ENCODE measurements at regions not wholly inside any gene's neighbourhood (a gene's known extent, or its start where the extent isn't known, plus 50 kb on each side); places are given as distances from the start of the nearest gene placed in this dataset.
A peak's percentile ranks its signal among the peaks of the same experiment; 100 is the strongest.

GRCh38 chr20:60262967-60263603 is 304.9 kb downstream of the CDH26 start:
- TF ChIP-seq, protein P1, sequence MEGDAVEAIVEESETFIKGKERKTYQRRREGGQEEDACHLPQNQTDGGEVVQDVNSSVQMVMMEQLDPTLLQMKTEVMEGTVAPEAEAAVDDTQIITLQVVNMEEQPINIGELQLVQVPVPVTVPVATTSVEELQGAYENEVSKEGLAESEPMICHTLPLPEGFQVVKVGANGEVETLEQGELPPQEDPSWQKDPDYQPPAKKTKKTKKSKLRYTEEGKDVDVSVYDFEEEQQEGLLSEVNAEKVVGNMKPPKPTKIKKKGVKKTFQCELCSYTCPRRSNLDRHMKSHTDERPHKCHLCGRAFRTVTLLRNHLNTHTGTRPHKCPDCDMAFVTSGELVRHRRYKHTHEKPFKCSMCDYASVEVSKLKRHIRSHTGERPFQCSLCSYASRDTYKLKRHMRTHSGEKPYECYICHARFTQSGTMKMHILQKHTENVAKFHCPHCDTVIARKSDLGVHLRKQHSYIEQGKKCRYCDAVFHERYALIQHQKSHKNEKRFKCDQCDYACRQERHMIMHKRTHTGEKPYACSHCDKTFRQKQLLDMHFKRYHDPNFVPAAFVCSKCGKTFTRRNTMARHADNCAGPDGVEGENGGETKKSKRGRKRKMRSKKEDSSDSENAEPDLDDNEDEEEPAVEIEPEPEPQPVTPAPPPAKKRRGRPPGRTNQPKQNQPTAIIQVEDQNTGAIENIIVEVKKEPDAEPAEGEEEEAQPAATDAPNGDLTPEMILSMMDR (IDR thresholded peaks at IDR 0.05; ENCODE audit: insufficient read depth, low read length) = peak; percentile 76
- TF ChIP-seq POLR2AphosphoS5 (IDR thresholded peaks at IDR 0.05; ENCODE audit: low read depth) (no peak), SPI1 (IDR thresholded peaks at IDR 0.05; ENCODE audit: borderline replicate concordance, low read depth) (no peak), GABPA (IDR thresholded peaks at IDR 0.05; ENCODE audit: low read depth) (no peak)
- TF ChIP-seq, protein P2, sequence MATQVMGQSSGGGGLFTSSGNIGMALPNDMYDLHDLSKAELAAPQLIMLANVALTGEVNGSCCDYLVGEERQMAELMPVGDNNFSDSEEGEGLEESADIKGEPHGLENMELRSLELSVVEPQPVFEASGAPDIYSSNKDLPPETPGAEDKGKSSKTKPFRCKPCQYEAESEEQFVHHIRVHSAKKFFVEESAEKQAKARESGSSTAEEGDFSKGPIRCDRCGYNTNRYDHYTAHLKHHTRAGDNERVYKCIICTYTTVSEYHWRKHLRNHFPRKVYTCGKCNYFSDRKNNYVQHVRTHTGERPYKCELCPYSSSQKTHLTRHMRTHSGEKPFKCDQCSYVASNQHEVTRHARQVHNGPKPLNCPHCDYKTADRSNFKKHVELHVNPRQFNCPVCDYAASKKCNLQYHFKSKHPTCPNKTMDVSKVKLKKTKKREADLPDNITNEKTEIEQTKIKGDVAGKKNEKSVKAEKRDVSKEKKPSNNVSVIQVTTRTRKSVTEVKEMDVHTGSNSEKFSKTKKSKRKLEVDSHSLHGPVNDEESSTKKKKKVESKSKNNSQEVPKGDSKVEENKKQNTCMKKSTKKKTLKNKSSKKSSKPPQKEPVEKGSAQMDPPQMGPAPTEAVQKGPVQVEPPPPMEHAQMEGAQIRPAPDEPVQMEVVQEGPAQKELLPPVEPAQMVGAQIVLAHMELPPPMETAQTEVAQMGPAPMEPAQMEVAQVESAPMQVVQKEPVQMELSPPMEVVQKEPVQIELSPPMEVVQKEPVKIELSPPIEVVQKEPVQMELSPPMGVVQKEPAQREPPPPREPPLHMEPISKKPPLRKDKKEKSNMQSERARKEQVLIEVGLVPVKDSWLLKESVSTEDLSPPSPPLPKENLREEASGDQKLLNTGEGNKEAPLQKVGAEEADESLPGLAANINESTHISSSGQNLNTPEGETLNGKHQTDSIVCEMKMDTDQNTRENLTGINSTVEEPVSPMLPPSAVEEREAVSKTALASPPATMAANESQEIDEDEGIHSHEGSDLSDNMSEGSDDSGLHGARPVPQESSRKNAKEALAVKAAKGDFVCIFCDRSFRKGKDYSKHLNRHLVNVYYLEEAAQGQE (IDR thresholded peaks at IDR 0.05; ENCODE audit: insufficient replicate concordance, low read depth) = no peak

All from HL-60 (cell line).